T47D (cell line): ENCODE measurements at regions not wholly inside any gene's neighbourhood (a gene's known extent, or its start where the extent isn't known, plus 50 kb on each side); places are given as distances from the start of the nearest gene placed in this dataset.

Source experiments
- DNase-seq, 2 experiments: peaks; one replicate each; pipeline versions ENCODE4 v3.0.0 to v3.0.0-alpha.2; 2011 to 2012; ENCODE audit warnings: low read depth in 1 of 2, low spot score in 1 of 2
- JUND ChIP-seq: IDR thresholded peaks from 2 replicates; pipeline ENCODE4 v1.6.1; 2012; ENCODE audit warnings: low read depth
- in situ Hi-C: cut with HindIII; loops from 2 replicates; pipeline ENCODE4 v1.10.0; 2016; ENCODE audit warnings: low sequenced_read_pairs, low pct_unique_long_range_greater_than_20kb

DNA sequence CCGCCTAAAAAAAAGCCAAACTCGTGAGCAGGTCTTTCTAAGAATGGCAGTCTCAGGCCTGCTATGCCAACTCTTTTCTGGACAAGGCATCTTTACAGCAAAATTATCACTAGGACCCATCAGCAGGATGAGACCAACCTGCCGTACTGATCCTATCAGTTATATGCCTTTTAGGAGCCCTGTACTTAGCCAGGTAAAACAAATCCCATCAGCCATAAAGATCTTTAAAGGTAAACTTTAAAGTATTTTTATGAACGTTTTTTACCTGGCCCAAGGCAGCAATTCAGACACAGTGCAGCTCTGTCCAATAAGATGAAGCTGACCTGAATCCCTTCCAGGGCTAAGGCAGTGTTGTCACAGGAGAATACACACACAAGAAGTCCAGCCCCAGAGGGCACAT, 51.3 kb upstream of the TGM3 start:
- peak; percentile 16 to 78 for DNase-seq
- in situ Hi-C loops: no loop called here
- peak; percentile 91 for TF ChIP-seq JUND

- no peak for TF ChIP-seq JUND
- in situ Hi-C loops: no loop called here
- DNase-seq: no peak
Measured at GRCh38 chr20:2244993-2245392, 50.8 kb upstream of the TGM3 start.

DNA sequence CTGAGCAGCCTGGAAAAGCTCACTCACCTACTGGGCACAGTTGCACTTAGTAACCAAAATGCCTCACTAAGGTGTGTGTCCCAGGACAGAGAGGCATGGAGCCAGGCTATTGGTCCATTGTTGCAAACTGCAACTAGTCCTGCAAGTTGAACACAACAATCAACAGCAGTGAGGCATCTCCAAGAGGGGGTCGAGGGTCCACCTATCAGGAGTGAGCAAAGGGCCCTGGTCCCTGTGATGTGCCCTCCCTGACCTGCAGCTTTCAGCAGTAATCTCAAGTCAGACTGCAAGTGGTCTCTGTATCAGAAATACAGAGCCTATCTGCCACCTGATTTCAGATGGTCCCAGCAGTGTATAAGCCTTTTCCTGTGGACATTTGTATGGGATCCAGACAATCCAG, 50.2 kb upstream of the TGM3 start:
- no peak for DNase-seq
- TF ChIP-seq JUND: no peak
- in situ Hi-C loops: no loop called here
